Stomach (tissue), 4 donors: ENCODE measurements at regions not wholly inside any gene's neighbourhood (a gene's known extent, or its start where the extent isn't known, plus 50 kb on each side); places are given as distances from the start of the nearest gene placed in this dataset.

Source experiments
- CTCF ChIP-seq, 7 experiments: fragments of 450-650 bp in 4 of 7; fragments of 200-600 bp in 3 of 7; sonication (generic) in 3 of 7; IDR thresholded peaks; one replicate each; pipeline ENCODE4 v1.5.1; 2016 to 2019; ENCODE audit warnings: antibody characterized with exemption in 7 of 7, control low read depth in 2 of 7, mild to moderate bottlenecking in 1 of 7
- POLR2A ChIP-seq, 4 donors: fragments of 450-650 bp; IDR thresholded peaks; one replicate each; pipeline ENCODE4 v1.6.1; 2016; ENCODE audit warnings: antibody characterized with exemption in 4 of 4, control low read depth in 2 of 4, mild to moderate bottlenecking in 1 of 4, moderate library complexity in 1 of 4

- TF ChIP-seq CTCF (IDR thresholded peaks at IDR 0.05) (no peak), POLR2A (IDR thresholded peaks at IDR 0.05) (no peak)
Measured at GRCh38 chr5:74030371-74030770, 404.4 kb downstream of the ARHGEF28 start.
